A549 (cell line): ENCODE measurements at regions not wholly inside any gene's neighbourhood (a gene's known extent, or its start where the extent isn't known, plus 50 kb on each side); places are given as distances from the start of the nearest gene placed in this dataset.

ENCODE experiments used
- ATAC-seq, 2 experiments: fragments of 200-7000 bp in 1 of 2; fragments of >200 bp in 1 of 2; cut with Nextera tagmentation in 1 of 2; cut with Tn5 transposase in 1 of 2; 3 replicates each; pipeline versions ENCODE4 v1.8.0 to v1.9.1; 2018 to 2020; ENCODE audit warnings: mild to moderate bottlenecking in 1 of 2, moderate library complexity in 1 of 2
- CTCF ChIA-PET: fragments of 300-600 bp; sonication (Branson Sonifier 250); formaldehyde crosslinking; extraction: SDS; loops from one replicate; lab custom pipeline; 2021; ENCODE audit warnings: antibody characterized with exemption, inconsistent platforms; lab: Yijun Ruan, JAX
- POLR2A ChIA-PET: fragments of 350-600 bp; formaldehyde crosslinking; extraction: SDS; loops from one replicate; lab custom pipeline; 2021; ENCODE audit warnings: antibody characterized with exemption, inconsistent platforms; lab: Yijun Ruan, JAX
- DNase-seq, 2 experiments: peaks; one replicate each; pipeline versions ENCODE4 v3.0.0 to v3.0.0-alpha.2; 2011 to 2016; ENCODE audit warnings: low read depth in 1 of 2, low spot score in 1 of 2
- FAIRE-seq: peaks from 2 replicates; lab custom pipeline; 2011; peaks lifted over from hg19 to GRCh38; lab: Jason Lieb, UNC
- H3K27ac ChIP-seq, 2 experiments: fragments of >200 bp; sonication (Bioruptor Twin); formaldehyde crosslinking; 3 replicates each; pipeline ENCODE4 v1.5.1; 2016 to 2017
- H3K4me1 ChIP-seq: fragments of >200 bp; sonication (Bioruptor Twin); formaldehyde crosslinking; 3 replicates; pipeline ENCODE4 v1.6.1; 2016
- H3K4me2 ChIP-seq: fragments of >200 bp; sonication (Bioruptor Twin); formaldehyde crosslinking; 3 replicates; pipeline ENCODE4 v1.6.1; 2016
- H3K4me3 ChIP-seq: fragments of >200 bp; sonication (Bioruptor Twin); formaldehyde crosslinking; 3 replicates; pipeline ENCODE4 v1.5.1; 2016
- H3K9me3 ChIP-seq: fragments of >200 bp; sonication (Bioruptor Twin); formaldehyde crosslinking; 3 replicates; pipeline ENCODE4 v1.6.1; 2016
- BCL3 ChIP-seq: fragments of >200 bp; sonication (Bioruptor Twin); formaldehyde crosslinking; IDR thresholded peaks from 3 replicates; pipeline ENCODE4 v1.6.1; 2016
- CBX8 ChIP-seq: fragments of 200-600 bp; sonication (generic); IDR thresholded peaks from 2 replicates; pipeline ENCODE4 v1.6.1; 2016
- CTCF ChIP-seq: fragments of >200 bp; sonication (Bioruptor Twin); formaldehyde crosslinking; IDR thresholded peaks from 3 replicates; pipeline ENCODE4 v1.5.1; 2016
- EP300 ChIP-seq, 2 experiments: fragments of >200 bp; sonication (Bioruptor Twin); formaldehyde crosslinking; IDR thresholded peaks; 2 replicates in 1 of 2; 3 replicates in 1 of 2; pipeline ENCODE4 v1.6.1; 2016 to 2017
- ESRRA ChIP-seq: fragments of 150-350 bp; IDR thresholded peaks from 2 replicates; pipeline ENCODE4 v1.6.1; 2014; ENCODE audit warnings: mild to moderate bottlenecking, low read length, borderline replicate concordance
- HEYL ChIP-seq: fragments of 250-450 bp; sonication (Bioruptor Pico); IDR thresholded peaks from 2 replicates; pipeline ENCODE4 v1.8.0; 2021; ENCODE audit warnings: mild to moderate bottlenecking, moderate library complexity
- JUN ChIP-seq, 2 experiments: fragments of >200 bp; sonication (Bioruptor Twin); formaldehyde crosslinking; IDR thresholded peaks; 2 replicates in 1 of 2; 3 replicates in 1 of 2; pipeline ENCODE4 v1.6.1; 2016 to 2017
- KDM1A ChIP-seq: fragments of 200-600 bp; sonication (generic); IDR thresholded peaks from 2 replicates; pipeline ENCODE4 v1.6.1; 2016; ENCODE audit warnings: low read depth, mild to moderate bottlenecking
- MAZ ChIP-seq: fragments of 150-350 bp; IDR thresholded peaks from 2 replicates; pipeline ENCODE4 v1.6.1; 2014; ENCODE audit warnings: antibody characterized with exemption, low read depth, low read length, borderline replicate concordance
- MYC ChIP-seq: IDR thresholded peaks from 2 replicates; pipeline ENCODE4 v1.6.1; 2012; ENCODE audit warnings: mild to moderate bottlenecking, inconsistent platforms, low read length, improper control_type of control experiment, borderline replicate concordance
- NFE2L2 ChIP-seq: fragments of 150-350 bp; conservative IDR thresholded peaks from 2 replicates; pipeline ENCODE4 v1.6.1; 2014; ENCODE audit warnings: low read length
- NR3C1 ChIP-seq: fragments of >200 bp; sonication (Bioruptor Twin); formaldehyde crosslinking; IDR thresholded peaks from 3 replicates; pipeline ENCODE4 v1.6.1; 2017
- PBX3 ChIP-seq: IDR thresholded peaks from 2 replicates; pipeline ENCODE4 v1.6.1; 2012
- POLR2AphosphoS2 ChIP-seq: conservative IDR thresholded peaks from 2 replicates; pipeline ENCODE4 v1.6.1; 2012; ENCODE audit warnings: low read length, improper control_type of control experiment, inconsistent platforms
- SREBF2 ChIP-seq: fragments of 450-650 bp; IDR thresholded peaks from 2 replicates; pipeline ENCODE4 v1.6.1; 2014; ENCODE audit warnings: mild to moderate bottlenecking, moderate library complexity
- WGBS: methylation state at CpG from one replicate; pipeline ENCODE4 v1.1.6; 2017; ENCODE audit errors: missing lambda C conversion rate; 5-methylcytosine and 5-hydroxymethylcytosine counted together
- TF ChIP-seq, protein P1 (sequence below): fragments of 250-450 bp; sonication (Bioruptor Pico); IDR thresholded peaks from 2 replicates; pipeline ENCODE4 v1.5.0; 2021; ENCODE audit warnings: mild to moderate bottlenecking, moderate library complexity, borderline replicate concordance
- TF ChIP-seq, protein P2 (sequence below): IDR thresholded peaks from 2 replicates; pipeline ENCODE4 v1.6.1; 2012

- no peak for TF ChIP-seq CTCF
- no peak for TF ChIP-seq NFE2L2
- TF ChIP-seq NR3C1 = no peak
- no peak for TF ChIP-seq ESRRA
- no peak for TF ChIP-seq POLR2AphosphoS2
- TF ChIP-seq, protein P1, sequence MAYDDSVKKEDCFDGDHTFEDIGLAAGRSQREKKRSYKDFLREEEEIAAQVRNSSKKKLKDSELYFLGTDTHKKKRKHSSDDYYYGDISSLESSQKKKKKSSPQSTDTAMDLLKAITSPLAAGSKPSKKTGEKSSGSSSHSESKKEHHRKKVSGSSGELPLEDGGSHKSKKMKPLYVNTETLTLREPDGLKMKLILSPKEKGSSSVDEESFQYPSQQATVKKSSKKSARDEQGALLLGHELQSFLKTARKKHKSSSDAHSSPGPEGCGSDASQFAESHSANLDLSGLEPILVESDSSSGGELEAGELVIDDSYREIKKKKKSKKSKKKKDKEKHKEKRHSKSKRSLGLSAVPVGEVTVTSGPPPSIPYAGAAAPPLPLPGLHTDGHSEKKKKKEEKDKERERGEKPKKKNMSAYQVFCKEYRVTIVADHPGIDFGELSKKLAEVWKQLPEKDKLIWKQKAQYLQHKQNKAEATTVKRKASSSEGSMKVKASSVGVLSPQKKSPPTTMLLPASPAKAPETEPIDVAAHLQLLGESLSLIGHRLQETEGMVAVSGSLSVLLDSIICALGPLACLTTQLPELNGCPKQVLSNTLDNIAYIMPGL (CRISPR knock-in tag) = no peak
- no peak for TF ChIP-seq HEYL
- TF ChIP-seq MAZ = no peak
Observed at GRCh38 chr1:78247079-78247478, 201.3 kb downstream of the GIPC2 start (continued).

DNA sequence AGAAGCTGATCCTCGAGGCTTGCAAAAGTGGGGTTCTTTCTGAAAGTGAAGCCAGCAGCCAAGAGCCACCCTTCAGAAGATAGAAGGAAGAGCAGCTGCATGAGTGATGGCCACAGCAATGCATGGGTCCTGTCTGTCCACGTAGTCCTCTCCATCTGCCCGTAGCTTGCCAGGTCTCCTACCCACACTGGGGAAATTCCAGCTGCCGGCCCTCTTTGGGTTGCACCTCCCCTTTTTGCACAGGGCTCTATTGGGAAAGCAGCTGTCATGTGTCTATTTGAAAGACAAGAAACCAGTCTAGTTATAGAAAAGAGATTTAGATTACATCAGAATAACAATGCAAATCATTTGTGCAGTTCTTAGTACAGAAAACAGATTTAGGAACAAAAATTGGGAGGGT is 204.4 kb downstream of the GIPC2 start:
- no peaks in the 10 kb centered on the region for H3K9me3 ChIP-seq
- H3K4me3 ChIP-seq = no peak overlapping the region
- no peaks in the 10 kb centered on the region for H3K4me1 ChIP-seq
- no peak overlapping the region for H3K27ac ChIP-seq
- no peak for TF ChIP-seq JUN (IDR thresholded peaks at IDR 0.05)
- TF ChIP-seq NR3C1 = no peak
- no peak for TF ChIP-seq MYC
- TF ChIP-seq HEYL = no peak
- TF ChIP-seq EP300 (IDR thresholded peaks at IDR 0.05) = no peak
- TF ChIP-seq, protein P2, sequence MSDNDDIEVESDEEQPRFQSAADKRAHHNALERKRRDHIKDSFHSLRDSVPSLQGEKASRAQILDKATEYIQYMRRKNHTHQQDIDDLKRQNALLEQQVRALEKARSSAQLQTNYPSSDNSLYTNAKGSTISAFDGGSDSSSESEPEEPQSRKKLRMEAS = no peak
- no peak for TF ChIP-seq PBX3
- TF ChIP-seq BCL3 = no peak
- TF ChIP-seq, protein P1 (CRISPR knock-in tag) = no peak
- no peak for TF ChIP-seq SREBF2
- TF ChIP-seq CBX8 = no peak
- no peak for TF ChIP-seq NFE2L2
- no peak for ATAC-seq
- ChIA-PET POLR2A (no interaction called here), CTCF (no interaction called here)
- FAIRE-seq = no peak
- no peak for DNase-seq
- H3K4me2 ChIP-seq = no peak overlapping the region
- 0% methylated on average over 3 of the region's 4 CpGs for WGBS

GRCh38 chr1:78254517-78254916 is 208.8 kb downstream of the GIPC2 start:
- Histone ChIP-seq H3K4me2 (no peak overlapping the region), H3K4me3 (no peak overlapping the region), H3K9me3 (no peaks in the 10 kb centered on the region), H3K27ac (no peak overlapping the region), H3K4me1 (no peaks in the 10 kb centered on the region)
- WGBS = 24% methylated on average over 3 of the region's 3 CpGs
- FAIRE-seq = no peak
- ChIA-PET POLR2A (interaction anchor here (0.6 kb wide), 1 partner anchor 437 kb away, joined by 4 read pairs; no protein-coding TSS in a partner anchor), CTCF (no interaction called here)
- no peak for DNase-seq
- no peak for TF ChIP-seq KDM1A
- ATAC-seq = no peak
